ENCODE measurements at regions not wholly inside any gene's neighbourhood (a gene's known extent, or its start where the extent isn't known, plus 50 kb on each side); places are given as distances from the start of the nearest gene placed in this dataset.

DNA sequence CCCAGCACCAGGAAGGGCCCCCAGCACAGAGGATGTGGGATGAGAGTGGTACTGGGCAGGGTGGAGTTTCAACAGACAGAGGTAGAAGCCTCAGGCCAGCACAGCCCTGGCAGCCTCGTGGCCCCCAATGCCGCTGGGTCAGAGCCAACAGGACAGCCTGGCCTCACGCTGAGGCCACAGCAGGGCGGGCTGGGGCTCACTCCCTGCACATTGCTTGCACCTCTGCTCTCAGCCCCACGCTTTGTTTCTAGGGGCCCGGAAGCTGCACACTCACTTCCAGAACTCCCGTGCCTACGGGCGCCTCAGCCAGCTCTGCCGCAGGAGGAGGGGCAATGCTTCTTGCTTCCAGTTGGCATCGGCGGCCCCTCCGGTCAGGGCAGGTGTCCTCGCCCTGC, 72.9 kb downstream of the SIK1 start:
- Mint-ChIP-seq H3K9me3 (ENCODE audit: low read depth, unreplicated experiment) (no peaks in the 10 kb centered on the region), H3K27ac (ENCODE audit: unreplicated experiment) (no peak overlapping the region), H3K4me3 (ENCODE audit: low read depth, unreplicated experiment) (no peak overlapping the region), H3K27me3 (ENCODE audit: unreplicated experiment) (no peaks in the 10 kb centered on the region), H3K4me1 (ENCODE audit: low read depth, unreplicated experiment) (no peaks in the 10 kb centered on the region), H3K36me3 (ENCODE audit: insufficient read depth, unreplicated experiment) (no peaks in the 10 kb centered on the region)
- intact Hi-C loops (cut with micrococcal nuclease; ENCODE audit: unreplicated experiment): no loop called here
- DNase-seq: no peak
- TF ChIP-seq, protein P1, sequence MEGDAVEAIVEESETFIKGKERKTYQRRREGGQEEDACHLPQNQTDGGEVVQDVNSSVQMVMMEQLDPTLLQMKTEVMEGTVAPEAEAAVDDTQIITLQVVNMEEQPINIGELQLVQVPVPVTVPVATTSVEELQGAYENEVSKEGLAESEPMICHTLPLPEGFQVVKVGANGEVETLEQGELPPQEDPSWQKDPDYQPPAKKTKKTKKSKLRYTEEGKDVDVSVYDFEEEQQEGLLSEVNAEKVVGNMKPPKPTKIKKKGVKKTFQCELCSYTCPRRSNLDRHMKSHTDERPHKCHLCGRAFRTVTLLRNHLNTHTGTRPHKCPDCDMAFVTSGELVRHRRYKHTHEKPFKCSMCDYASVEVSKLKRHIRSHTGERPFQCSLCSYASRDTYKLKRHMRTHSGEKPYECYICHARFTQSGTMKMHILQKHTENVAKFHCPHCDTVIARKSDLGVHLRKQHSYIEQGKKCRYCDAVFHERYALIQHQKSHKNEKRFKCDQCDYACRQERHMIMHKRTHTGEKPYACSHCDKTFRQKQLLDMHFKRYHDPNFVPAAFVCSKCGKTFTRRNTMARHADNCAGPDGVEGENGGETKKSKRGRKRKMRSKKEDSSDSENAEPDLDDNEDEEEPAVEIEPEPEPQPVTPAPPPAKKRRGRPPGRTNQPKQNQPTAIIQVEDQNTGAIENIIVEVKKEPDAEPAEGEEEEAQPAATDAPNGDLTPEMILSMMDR (IDR thresholded peaks at IDR 0.05; ENCODE audit: unreplicated experiment): no peak
- BruUV-seq (replicated peaks): no TSS peak
- CTCF ChIA-PET: no interaction called here

DNA sequence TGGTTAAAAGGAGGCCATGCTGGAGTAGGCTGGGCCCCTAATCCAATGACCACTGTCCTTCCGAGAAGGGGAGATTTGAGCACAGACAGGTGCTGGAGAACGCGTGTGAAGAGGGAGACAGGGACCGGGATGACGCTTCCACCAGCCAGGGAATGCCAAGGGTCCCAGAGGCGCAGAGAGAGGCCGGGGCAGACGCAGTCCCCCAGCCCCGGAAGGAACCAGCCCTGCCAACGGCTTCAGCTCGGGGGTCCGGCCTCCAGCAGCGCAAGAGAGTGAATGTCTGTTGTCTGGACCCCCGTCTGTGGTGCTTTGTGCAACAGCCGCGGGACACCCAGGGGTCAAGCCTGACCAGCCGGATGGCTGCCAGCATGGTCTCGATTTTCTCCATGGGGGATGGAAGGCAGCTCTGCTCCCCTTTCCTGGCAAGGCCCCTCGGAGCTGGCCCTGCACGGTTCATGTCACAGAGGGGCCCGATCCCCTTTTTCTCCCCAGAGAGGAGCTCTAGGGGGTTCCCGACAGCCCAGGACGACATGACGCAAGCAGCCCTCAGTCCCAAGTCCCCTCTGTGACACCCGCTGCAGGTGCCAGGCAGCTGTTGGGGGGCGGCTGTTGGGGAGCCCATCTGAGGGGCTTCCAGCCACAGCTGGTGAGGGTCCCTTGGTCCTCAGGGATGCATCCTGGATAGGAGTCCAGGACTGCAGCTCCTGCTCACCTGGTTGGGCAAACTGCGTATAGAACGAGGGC, 73.5 kb downstream of the SIK1 start:
- CTCF ChIA-PET: no interaction called here
- DNase-seq: no peak
- H3K4me3 Mint-ChIP-seq (ENCODE audit: low read depth, unreplicated experiment): no peak overlapping the region
- H3K9me3 Mint-ChIP-seq (ENCODE audit: low read depth, unreplicated experiment): no peaks in the 10 kb centered on the region
- H3K27me3 Mint-ChIP-seq (ENCODE audit: unreplicated experiment): no peaks in the 10 kb centered on the region
- H3K27ac Mint-ChIP-seq (ENCODE audit: unreplicated experiment): no peak overlapping the region
- BruUV-seq (replicated peaks): no TSS peak
- TF ChIP-seq, protein P1 (IDR thresholded peaks at IDR 0.05; ENCODE audit: unreplicated experiment): no peak
- no peaks in the 10 kb centered on the region for H3K36me3 Mint-ChIP-seq (ENCODE audit: insufficient read depth, unreplicated experiment)
- no peaks in the 10 kb centered on the region for H3K4me1 Mint-ChIP-seq (ENCODE audit: low read depth, unreplicated experiment)
- intact Hi-C loops (cut with micrococcal nuclease; ENCODE audit: unreplicated experiment): no loop called here

DNA sequence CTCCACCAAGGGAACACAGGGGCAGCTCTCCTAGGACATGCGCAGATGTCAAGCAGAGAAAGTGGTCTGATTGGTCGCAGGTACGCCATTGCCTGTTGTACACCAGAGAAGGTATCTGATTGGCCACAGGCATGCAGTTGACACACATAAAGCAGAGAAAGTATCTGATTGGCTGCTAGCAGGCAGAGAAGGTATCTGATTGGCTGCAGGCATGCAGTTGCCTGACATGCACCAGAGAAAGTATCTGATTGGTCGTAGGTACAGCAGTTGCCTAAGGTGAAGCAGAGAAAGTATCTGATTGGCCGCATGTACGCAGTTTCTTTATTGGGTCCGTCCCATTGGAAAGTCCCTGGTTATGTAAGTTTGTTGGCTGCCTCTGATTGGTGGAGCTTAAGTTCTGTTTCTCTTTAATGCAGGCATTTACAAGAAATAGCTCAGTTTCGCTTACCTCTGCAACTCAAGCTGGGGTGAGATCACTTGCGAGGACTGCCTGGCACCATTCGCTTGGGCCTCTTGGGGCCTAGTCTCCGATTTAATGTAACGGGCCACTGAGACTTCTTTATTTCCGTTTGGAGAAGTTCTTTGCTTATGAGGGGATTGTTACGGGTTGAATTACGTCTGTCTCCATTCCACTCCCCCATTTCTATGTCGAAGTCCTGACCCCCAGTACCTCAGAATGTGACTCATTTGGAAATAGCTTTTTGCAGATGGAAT, 74.2 kb downstream of the SIK1 start:
- Mint-ChIP-seq H3K36me3 (ENCODE audit: insufficient read depth, unreplicated experiment) (no peaks in the 10 kb centered on the region), H3K9me3 (ENCODE audit: low read depth, unreplicated experiment) (no peaks in the 10 kb centered on the region), H3K27me3 (ENCODE audit: unreplicated experiment) (no peaks in the 10 kb centered on the region), H3K4me1 (ENCODE audit: low read depth, unreplicated experiment) (no peaks in the 10 kb centered on the region), H3K27ac (ENCODE audit: unreplicated experiment) (no peak overlapping the region), H3K4me3 (ENCODE audit: low read depth, unreplicated experiment) (no peak overlapping the region)
- TF ChIP-seq, protein P1 (IDR thresholded peaks at IDR 0.05; ENCODE audit: unreplicated experiment): no peak
- intact Hi-C loops (cut with micrococcal nuclease; ENCODE audit: unreplicated experiment): no loop called here
- no peak for DNase-seq
- CTCF ChIA-PET: no interaction called here
- BruUV-seq (replicated peaks): no TSS peak

DNA sequence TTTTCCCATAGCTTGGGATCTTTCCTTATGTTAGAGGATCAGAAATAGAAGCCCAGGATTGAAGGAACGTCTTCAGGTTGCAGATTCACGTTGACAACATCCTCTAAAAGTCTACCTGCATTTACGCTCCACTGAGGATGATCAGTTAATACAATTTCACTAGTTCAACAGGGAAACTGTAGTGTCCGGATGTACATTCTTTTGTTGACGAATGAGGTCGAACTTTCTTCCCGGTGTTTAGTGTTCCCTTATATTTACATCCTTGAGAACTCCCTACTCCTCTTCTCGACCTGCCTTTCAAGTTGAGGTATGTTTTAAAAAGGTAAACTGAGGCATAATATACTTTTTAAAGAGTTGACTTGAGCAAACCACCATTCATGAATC, 74.8 kb downstream of the SIK1 start:
- no peaks in the 10 kb centered on the region for H3K9me3 Mint-ChIP-seq (ENCODE audit: low read depth, unreplicated experiment)
- H3K27me3 Mint-ChIP-seq (ENCODE audit: unreplicated experiment): no peaks in the 10 kb centered on the region
- no peak for DNase-seq
- BruUV-seq (replicated peaks): no TSS peak
- TF ChIP-seq, protein P1 (IDR thresholded peaks at IDR 0.05; ENCODE audit: unreplicated experiment): no peak
- H3K36me3 Mint-ChIP-seq (ENCODE audit: insufficient read depth, unreplicated experiment): no peaks in the 10 kb centered on the region
- intact Hi-C loops (cut with micrococcal nuclease; ENCODE audit: unreplicated experiment): no loop called here
- H3K27ac Mint-ChIP-seq (ENCODE audit: unreplicated experiment): no peak overlapping the region
- no peaks in the 10 kb centered on the region for H3K4me1 Mint-ChIP-seq (ENCODE audit: low read depth, unreplicated experiment)
- CTCF ChIA-PET: no interaction called here
- H3K4me3 Mint-ChIP-seq (ENCODE audit: low read depth, unreplicated experiment): no peak overlapping the region

Data from Calu3 (cell line).